ENCODE measurements at regions not wholly inside any gene's neighbourhood (a gene's known extent, or its start where the extent isn't known, plus 50 kb on each side); places are given as distances from the start of the nearest gene placed in this dataset.

DNA sequence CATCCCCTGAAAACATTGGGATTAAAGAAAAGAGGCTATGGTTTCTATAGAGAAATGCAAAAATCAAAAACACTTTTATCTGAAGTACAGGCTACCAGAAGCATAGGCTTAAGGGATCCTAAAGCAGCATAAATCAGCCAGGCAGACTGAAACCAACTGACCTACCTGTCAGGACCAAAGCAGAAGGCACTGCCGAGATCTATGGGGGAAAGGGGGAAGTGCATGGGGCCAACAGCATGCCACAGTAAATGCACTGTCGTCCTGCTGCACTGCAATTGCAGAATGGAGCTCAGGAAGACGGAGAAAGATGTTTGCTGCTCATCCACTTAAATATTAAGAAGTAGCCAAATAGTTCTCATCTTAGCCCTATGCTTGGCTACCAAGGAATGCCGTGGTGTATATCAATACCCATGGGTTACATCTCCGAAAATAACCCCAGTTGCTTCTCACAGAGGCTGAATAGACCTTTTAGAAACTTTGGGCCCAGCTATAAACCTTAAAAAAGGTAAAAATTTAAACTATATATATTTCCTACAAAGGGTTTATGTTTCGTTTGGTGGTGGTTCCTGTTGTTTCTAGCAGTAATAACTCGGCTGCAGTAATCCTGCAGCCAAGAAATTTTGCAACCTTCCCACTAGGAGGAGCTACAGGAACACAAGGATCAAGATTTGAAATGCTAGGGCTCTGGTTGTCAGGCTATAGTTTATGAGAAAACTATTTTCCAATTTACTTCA is 312.2 kb upstream of the DIAPH2 start:
- Histone ChIP-seq H3K27me3 (ENCODE audit: control insufficient read depth in 1 of 2, insufficient read depth in 2 of 2, low read length in 2 of 2) (no peaks in the 10 kb centered on the region), H3K4me3 (ENCODE audit: low read length) (no peak overlapping the region), H3K36me3 (ENCODE audit: insufficient read depth, low read length) (no peaks in the 10 kb centered on the region), H3K9me3 (ENCODE audit: control insufficient read depth in 1 of 2, insufficient read depth in 1 of 2, low read length in 2 of 2) (no peaks in the 10 kb centered on the region), H3K27ac (ENCODE audit: low read depth in 1 of 2, low read length in 2 of 2) (no peak overlapping the region), H3K4me1 (ENCODE audit: insufficient read depth, low read length) (no peaks in the 10 kb centered on the region)
- ChIA-PET POLR2A (no interaction called here), CTCF (no interaction called here)
- intact Hi-C loops (cut with DNase I, micrococcal nuclease): no loop called here
- Mint-ChIP-seq H3K36me3 (ENCODE audit: low read depth) (no peaks in the 10 kb centered on the region), H3K4me3 (no peak overlapping the region), H3K4me1 (ENCODE audit: low read depth) (no peaks in the 10 kb centered on the region), H3K9me3 (no peaks in the 10 kb centered on the region), H3K27ac (no peak overlapping the region), H3K27me3 (no peaks in the 10 kb centered on the region)
- ATAC-seq (ENCODE audit: poor library complexity) (no peak), DNase-seq (peak in 2 of 14 experiments; percentile 5 to 17)
- no peak for TF ChIP-seq CTCF (IDR thresholded peaks at IDR 0.05)

GRCh38 chrX:96373047-96373355 is 311.6 kb upstream of the DIAPH2 start:
- Mint-ChIP-seq H3K36me3 (ENCODE audit: low read depth) (no peaks in the 10 kb centered on the region), H3K4me3 (no peak overlapping the region), H3K27me3 (no peaks in the 10 kb centered on the region), H3K9me3 (no peaks in the 10 kb centered on the region), H3K27ac (no peak overlapping the region), H3K4me1 (ENCODE audit: low read depth) (no peaks in the 10 kb centered on the region)
- ChIA-PET POLR2A (no interaction called here), CTCF (no interaction called here)
- Histone ChIP-seq H3K27ac (ENCODE audit: low read depth in 1 of 2, low read length in 2 of 2) (no peak overlapping the region), H3K4me3 (ENCODE audit: low read length) (no peak overlapping the region), H3K4me1 (ENCODE audit: insufficient read depth, low read length) (no peaks in the 10 kb centered on the region), H3K27me3 (ENCODE audit: control insufficient read depth in 1 of 2, insufficient read depth in 2 of 2, low read length in 2 of 2) (no peaks in the 10 kb centered on the region), H3K36me3 (ENCODE audit: insufficient read depth, low read length) (no peaks in the 10 kb centered on the region), H3K9me3 (ENCODE audit: control insufficient read depth in 1 of 2, insufficient read depth in 1 of 2, low read length in 2 of 2) (no peaks in the 10 kb centered on the region)
- ATAC-seq (ENCODE audit: poor library complexity): no peak
- no peak for DNase-seq
- intact Hi-C loops (cut with DNase I, micrococcal nuclease): no loop called here
- TF ChIP-seq CTCF (IDR thresholded peaks at IDR 0.05): no peak

DNA sequence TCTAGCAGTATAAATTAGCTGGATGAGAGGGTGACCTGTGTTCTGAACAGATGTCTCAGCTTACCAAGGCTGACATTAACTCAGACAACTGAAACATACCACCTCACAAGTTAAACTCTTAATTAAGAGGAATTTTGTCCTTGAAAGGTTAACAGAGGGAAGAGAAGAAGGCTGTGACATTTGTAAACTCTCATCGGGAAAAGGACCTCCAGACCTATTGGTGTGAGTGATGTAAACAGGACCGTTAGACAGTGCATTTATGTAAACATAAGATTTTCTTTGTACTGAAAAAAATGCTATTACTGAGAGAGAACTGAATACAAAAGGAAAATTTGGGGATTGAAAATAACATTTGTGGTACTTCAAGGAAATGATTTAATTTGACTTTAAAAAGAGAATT is 308.4 kb upstream of the DIAPH2 start:
- Mint-ChIP-seq H3K4me1 (ENCODE audit: low read depth) (no peaks in the 10 kb centered on the region), H3K9me3 (no peaks in the 10 kb centered on the region), H3K27me3 (no peaks in the 10 kb centered on the region), H3K36me3 (ENCODE audit: low read depth) (no peaks in the 10 kb centered on the region), H3K27ac (no peak overlapping the region), H3K4me3 (no peak overlapping the region)
- H3K9me3 ChIP-seq (ENCODE audit: control insufficient read depth in 1 of 2, insufficient read depth in 1 of 2, low read length in 2 of 2): no peaks in the 10 kb centered on the region
- POLR2A ChIA-PET: no interaction called here
- H3K4me1 ChIP-seq (ENCODE audit: insufficient read depth, low read length): no peaks in the 10 kb centered on the region
- no peaks in the 10 kb centered on the region for H3K36me3 ChIP-seq (ENCODE audit: insufficient read depth, low read length)
- no peak for DNase-seq
- ATAC-seq (ENCODE audit: poor library complexity): no peak
- no peak overlapping the region for H3K27ac ChIP-seq (ENCODE audit: low read depth in 1 of 2, low read length in 2 of 2)
- TF ChIP-seq CTCF (IDR thresholded peaks at IDR 0.05): no peak
- CTCF ChIA-PET: no interaction called here
- no peaks in the 10 kb centered on the region for H3K27me3 ChIP-seq (ENCODE audit: control insufficient read depth in 1 of 2, insufficient read depth in 2 of 2, low read length in 2 of 2)
- intact Hi-C loops (cut with DNase I, micrococcal nuclease): no loop called here
- H3K4me3 ChIP-seq (ENCODE audit: low read length): no peak overlapping the region

Data from CD4-positive, alpha-beta T cell (primary cell).